ENCODE measurements at regions not wholly inside any gene's neighbourhood (a gene's known extent, or its start where the extent isn't known, plus 50 kb on each side); places are given as distances from the start of the nearest gene placed in this dataset.

GRCh38 chr2:172198908-172199307 is 96.2 kb upstream of the DLX2 start:
- H3K36me3 ChIP-seq (ENCODE audit: control insufficient read depth in 2 of 2, insufficient read depth in 2 of 2, low read length in 1 of 2) = no peaks in the 10 kb centered on the region
- WGBS, 2 donors = 48 to 81% methylated on average over 1 of the region's 1 CpG
- peaks cover 0 to 4% of the 10 kb centered on the region in 2 donors for H3K4me1 ChIP-seq (ENCODE audit: control insufficient read depth in 2 of 2, insufficient read depth in 2 of 2, low read length in 1 of 2)
- H3K4me3 ChIP-seq (ENCODE audit: low read depth in 1 of 2, low read length in 2 of 2) = no peak overlapping the region
- H3K27me3 ChIP-seq (ENCODE audit: control insufficient read depth in 1 of 2, insufficient read depth in 2 of 2, low read length in 2 of 2) = no peaks in the 10 kb centered on the region
- peak overlapping the region in 1 of 2 donors; percentile 33 for H3K27ac ChIP-seq (ENCODE audit: low read depth in 2 of 2, low read length in 1 of 2)
- H3K9me3 ChIP-seq (ENCODE audit: control insufficient read depth in 2 of 2, insufficient read depth in 1 of 2, low read depth in 1 of 2, low read length in 1 of 2) = no peaks in the 10 kb centered on the region

- no peak overlapping the region for H3K27ac ChIP-seq (ENCODE audit: low read depth in 2 of 2, low read length in 1 of 2)
- no peak overlapping the region for H3K4me3 ChIP-seq (ENCODE audit: low read depth in 1 of 2, low read length in 2 of 2)
- no peaks in the 10 kb centered on the region for H3K27me3 ChIP-seq (ENCODE audit: control insufficient read depth in 1 of 2, insufficient read depth in 2 of 2, low read length in 2 of 2)
- 82 to 85% methylated on average over 2 of the region's 2 CpGs for WGBS, 2 donors
- peaks cover 0 to 4% of the 10 kb centered on the region in 2 donors for H3K4me1 ChIP-seq (ENCODE audit: control insufficient read depth in 2 of 2, insufficient read depth in 2 of 2, low read length in 1 of 2)
- no peaks in the 10 kb centered on the region for H3K9me3 ChIP-seq (ENCODE audit: control insufficient read depth in 2 of 2, insufficient read depth in 1 of 2, low read depth in 1 of 2, low read length in 1 of 2)
- no peaks in the 10 kb centered on the region for H3K36me3 ChIP-seq (ENCODE audit: control insufficient read depth in 2 of 2, insufficient read depth in 2 of 2, low read length in 1 of 2)
These were observed 97.9 kb upstream of the DLX2 start for GRCh38 chr2:172200495-172201085.

- Histone ChIP-seq H3K4me3 (ENCODE audit: low read depth in 1 of 2, low read length in 2 of 2) (no peak overlapping the region), H3K27ac (ENCODE audit: low read depth in 2 of 2, low read length in 1 of 2) (no peak overlapping the region), H3K27me3 (ENCODE audit: control insufficient read depth in 1 of 2, insufficient read depth in 2 of 2, low read length in 2 of 2) (no peaks in the 10 kb centered on the region), H3K9me3 (ENCODE audit: control insufficient read depth in 2 of 2, insufficient read depth in 1 of 2, low read depth in 1 of 2, low read length in 1 of 2) (no peaks in the 10 kb centered on the region), H3K4me1 (ENCODE audit: control insufficient read depth in 2 of 2, insufficient read depth in 2 of 2, low read length in 1 of 2) (no peaks in the 10 kb centered on the region), H3K36me3 (ENCODE audit: control insufficient read depth in 2 of 2, insufficient read depth in 2 of 2, low read length in 1 of 2) (no peaks in the 10 kb centered on the region)
- WGBS, 2 donors = 93 to 94% methylated on average over 7 of the region's 7 CpGs
These were observed 101.6 kb upstream of the DLX2 start for GRCh38 chr2:172204309-172204708.

GRCh38 chr2:172204762-172205161 is 102.1 kb upstream of the DLX2 start:
- H3K36me3 ChIP-seq (ENCODE audit: control insufficient read depth in 2 of 2, insufficient read depth in 2 of 2, low read length in 1 of 2) = no peaks in the 10 kb centered on the region
- no peak overlapping the region for H3K4me3 ChIP-seq (ENCODE audit: low read depth in 1 of 2, low read length in 2 of 2)
- no peaks in the 10 kb centered on the region for H3K4me1 ChIP-seq (ENCODE audit: control insufficient read depth in 2 of 2, insufficient read depth in 2 of 2, low read length in 1 of 2)
- no peaks in the 10 kb centered on the region for H3K27me3 ChIP-seq (ENCODE audit: control insufficient read depth in 1 of 2, insufficient read depth in 2 of 2, low read length in 2 of 2)
- WGBS, 2 donors = 83 to 93% methylated on average over 2 of the region's 2 CpGs
- no peak overlapping the region for H3K27ac ChIP-seq (ENCODE audit: low read depth in 2 of 2, low read length in 1 of 2)
- no peaks in the 10 kb centered on the region for H3K9me3 ChIP-seq (ENCODE audit: control insufficient read depth in 2 of 2, insufficient read depth in 1 of 2, low read depth in 1 of 2, low read length in 1 of 2)

- Histone ChIP-seq H3K9me3 (ENCODE audit: control insufficient read depth in 2 of 2, insufficient read depth in 1 of 2, low read depth in 1 of 2, low read length in 1 of 2) (no peaks in the 10 kb centered on the region), H3K4me3 (ENCODE audit: low read depth in 1 of 2, low read length in 2 of 2) (no peak overlapping the region), H3K27me3 (ENCODE audit: control insufficient read depth in 1 of 2, insufficient read depth in 2 of 2, low read length in 2 of 2) (no peaks in the 10 kb centered on the region), H3K27ac (ENCODE audit: low read depth in 2 of 2, low read length in 1 of 2) (no peak overlapping the region), H3K4me1 (ENCODE audit: control insufficient read depth in 2 of 2, insufficient read depth in 2 of 2, low read length in 1 of 2) (no peaks in the 10 kb centered on the region), H3K36me3 (ENCODE audit: control insufficient read depth in 2 of 2, insufficient read depth in 2 of 2, low read length in 1 of 2) (no peaks in the 10 kb centered on the region)
- WGBS, 2 donors = 70 to 74% methylated on average over 4 of the region's 4 CpGs
These were observed 102.6 kb upstream of the DLX2 start for GRCh38 chr2:172205292-172205691.

- WGBS, 2 donors = 76 to 81% methylated on average over 5 of the region's 5 CpGs
- no peaks in the 10 kb centered on the region for H3K4me1 ChIP-seq (ENCODE audit: control insufficient read depth in 2 of 2, insufficient read depth in 2 of 2, low read length in 1 of 2)
- no peak overlapping the region for H3K27ac ChIP-seq (ENCODE audit: low read depth in 2 of 2, low read length in 1 of 2)
- H3K27me3 ChIP-seq (ENCODE audit: control insufficient read depth in 1 of 2, insufficient read depth in 2 of 2, low read length in 2 of 2) = no peaks in the 10 kb centered on the region
- no peaks in the 10 kb centered on the region for H3K36me3 ChIP-seq (ENCODE audit: control insufficient read depth in 2 of 2, insufficient read depth in 2 of 2, low read length in 1 of 2)
- no peaks in the 10 kb centered on the region for H3K9me3 ChIP-seq (ENCODE audit: control insufficient read depth in 2 of 2, insufficient read depth in 1 of 2, low read depth in 1 of 2, low read length in 1 of 2)
- no peak overlapping the region for H3K4me3 ChIP-seq (ENCODE audit: low read depth in 1 of 2, low read length in 2 of 2)
These were observed 105.2 kb upstream of the DLX2 start for GRCh38 chr2:172207911-172208310.

- Histone ChIP-seq H3K9me3 (ENCODE audit: control insufficient read depth in 2 of 2, insufficient read depth in 1 of 2, low read depth in 1 of 2, low read length in 1 of 2) (no peaks in the 10 kb centered on the region), H3K4me1 (ENCODE audit: control insufficient read depth in 2 of 2, insufficient read depth in 2 of 2, low read length in 1 of 2) (no peaks in the 10 kb centered on the region), H3K27me3 (ENCODE audit: control insufficient read depth in 1 of 2, insufficient read depth in 2 of 2, low read length in 2 of 2) (no peaks in the 10 kb centered on the region), H3K36me3 (ENCODE audit: control insufficient read depth in 2 of 2, insufficient read depth in 2 of 2, low read length in 1 of 2) (no peaks in the 10 kb centered on the region), H3K4me3 (ENCODE audit: low read depth in 1 of 2, low read length in 2 of 2) (no peak overlapping the region), H3K27ac (ENCODE audit: low read depth in 2 of 2, low read length in 1 of 2) (no peak overlapping the region)
- WGBS, 2 donors = 52 to 58% methylated on average over 6 of the region's 6 CpGs
These were observed 106.2 kb upstream of the DLX2 start for GRCh38 chr2:172208791-172209325.

- H3K27me3 ChIP-seq (ENCODE audit: control insufficient read depth in 1 of 2, insufficient read depth in 2 of 2, low read length in 2 of 2) = no peaks in the 10 kb centered on the region
- H3K36me3 ChIP-seq (ENCODE audit: control insufficient read depth in 2 of 2, insufficient read depth in 2 of 2, low read length in 1 of 2) = no peaks in the 10 kb centered on the region
- H3K4me3 ChIP-seq (ENCODE audit: low read depth in 1 of 2, low read length in 2 of 2) = no peak overlapping the region
- H3K27ac ChIP-seq (ENCODE audit: low read depth in 2 of 2, low read length in 1 of 2) = no peak overlapping the region
- no peaks in the 10 kb centered on the region for H3K9me3 ChIP-seq (ENCODE audit: control insufficient read depth in 2 of 2, insufficient read depth in 1 of 2, low read depth in 1 of 2, low read length in 1 of 2)
- H3K4me1 ChIP-seq (ENCODE audit: control insufficient read depth in 2 of 2, insufficient read depth in 2 of 2, low read length in 1 of 2) = peaks cover 1 to 2% of the 10 kb centered on the region in 2 donors
These were observed 107.9 kb upstream of the DLX2 start for GRCh38 chr2:172210599-172210998.

- WGBS, 2 donors = 51 to 64% methylated on average over 5 of the region's 5 CpGs
- Histone ChIP-seq H3K27ac (ENCODE audit: low read depth in 2 of 2, low read length in 1 of 2) (no peak overlapping the region), H3K27me3 (ENCODE audit: control insufficient read depth in 1 of 2, insufficient read depth in 2 of 2, low read length in 2 of 2) (no peaks in the 10 kb centered on the region), H3K4me3 (ENCODE audit: low read depth in 1 of 2, low read length in 2 of 2) (no peak overlapping the region), H3K4me1 (ENCODE audit: control insufficient read depth in 2 of 2, insufficient read depth in 2 of 2, low read length in 1 of 2) (peaks cover 2 to 3% of the 10 kb centered on the region in 2 donors), H3K36me3 (ENCODE audit: control insufficient read depth in 2 of 2, insufficient read depth in 2 of 2, low read length in 1 of 2) (no peaks in the 10 kb centered on the region), H3K9me3 (ENCODE audit: control insufficient read depth in 2 of 2, insufficient read depth in 1 of 2, low read depth in 1 of 2, low read length in 1 of 2) (no peaks in the 10 kb centered on the region)
These were observed 108.8 kb upstream of the DLX2 start for GRCh38 chr2:172211512-172211911.

- Histone ChIP-seq H3K27ac (ENCODE audit: low read depth in 2 of 2, low read length in 1 of 2) (no peak overlapping the region), H3K4me1 (ENCODE audit: control insufficient read depth in 2 of 2, insufficient read depth in 2 of 2, low read length in 1 of 2) (peaks cover 2 to 7% of the 10 kb centered on the region in 2 donors), H3K36me3 (ENCODE audit: control insufficient read depth in 2 of 2, insufficient read depth in 2 of 2, low read length in 1 of 2) (no peaks in the 10 kb centered on the region), H3K4me3 (ENCODE audit: low read depth in 1 of 2, low read length in 2 of 2) (no peak overlapping the region), H3K27me3 (ENCODE audit: control insufficient read depth in 1 of 2, insufficient read depth in 2 of 2, low read length in 2 of 2) (no peaks in the 10 kb centered on the region), H3K9me3 (ENCODE audit: control insufficient read depth in 2 of 2, insufficient read depth in 1 of 2, low read depth in 1 of 2, low read length in 1 of 2) (no peaks in the 10 kb centered on the region)
- 80 to 85% methylated on average over 12 of the region's 12 CpGs for WGBS, 2 donors
These were observed 110.6 kb upstream of the DLX2 start for GRCh38 chr2:172213116-172213860.

Measured in esophagus (tissue), 2 donors.